SK-N-SH treated with all-trans-retinoic acid at 6 μM for 48 hours (cell line): ENCODE measurements at regions not wholly inside any gene's neighbourhood (a gene's known extent, or its start where the extent isn't known, plus 50 kb on each side); places are given as distances from the start of the nearest gene placed in this dataset.

Experiments used
- ESRRG ChIP-seq: fragments of 250-450 bp; sonication (Bioruptor Pico); IDR thresholded peaks from 2 replicates; pipeline ENCODE4 v1.6.1; 2021; ENCODE audit warnings: mild to moderate bottlenecking
- PATZ1 ChIP-seq: fragments of 250-450 bp; sonication (Bioruptor Pico); IDR thresholded peaks from 2 replicates; pipeline ENCODE4 v1.8.0; 2020; ENCODE audit warnings: mild to moderate bottlenecking, moderate library complexity, borderline replicate concordance
- RARB ChIP-seq: fragments of 250-450 bp; sonication (Bioruptor Pico); IDR thresholded peaks from 2 replicates; pipeline ENCODE4 v1.8.0; 2021; ENCODE audit warnings: mild to moderate bottlenecking, moderate library complexity
- TCF4 ChIP-seq: fragments of 250-450 bp; sonication (Bioruptor Pico); IDR thresholded peaks from 2 replicates; pipeline ENCODE4 v1.8.0; 2021; ENCODE audit warnings: mild to moderate bottlenecking, moderate library complexity, borderline replicate concordance
- ZFP3 ChIP-seq: fragments of 250-450 bp; sonication (Bioruptor Pico); IDR thresholded peaks from 2 replicates; pipeline ENCODE4 v1.5.0; 2020; ENCODE audit warnings: mild to moderate bottlenecking, moderate library complexity
- ZNF70 ChIP-seq: fragments of 450-650 bp; formaldehyde crosslinking; IDR thresholded peaks from 2 replicates; pipeline ENCODE4 v1.5.0; 2020; ENCODE audit warnings: mild to moderate bottlenecking, moderate library complexity
- TF ChIP-seq, protein P1 (sequence below): fragments of 250-450 bp; sonication (Bioruptor Pico); IDR thresholded peaks from 2 replicates; pipeline ENCODE4 v1.5.1; 2021; ENCODE audit warnings: mild to moderate bottlenecking, moderate library complexity

DNA sequence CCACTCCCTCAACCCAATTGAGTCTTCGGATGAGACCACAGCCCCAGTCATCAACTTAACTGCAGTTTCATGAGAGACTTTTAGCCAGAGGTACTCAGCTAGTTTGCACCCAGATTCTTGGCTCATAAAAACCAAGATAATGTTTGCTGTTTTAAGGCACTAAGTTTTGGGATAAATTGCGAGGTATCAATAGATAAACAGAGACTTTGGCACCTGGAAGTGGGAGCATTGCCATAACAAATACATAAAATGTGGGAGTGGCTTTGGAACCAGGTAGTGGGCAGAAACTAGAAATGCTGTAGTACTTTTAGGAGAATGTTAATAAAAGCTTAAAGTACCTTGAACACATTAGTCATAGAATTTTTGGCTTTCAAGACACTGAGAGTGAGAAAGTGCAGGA lies 439.8 kb downstream of the SH3GL2 start:
- TF ChIP-seq ESRRG (CRISPR knock-in tag) (no peak), PATZ1 (no peak), RARB (CRISPR knock-in tag) (no peak), ZFP3 (CRISPR knock-in tag) (no peak), ZNF70 (CRISPR knock-in tag) (no peak), TCF4 (CRISPR knock-in tag) (no peak)
- TF ChIP-seq, protein P1, sequence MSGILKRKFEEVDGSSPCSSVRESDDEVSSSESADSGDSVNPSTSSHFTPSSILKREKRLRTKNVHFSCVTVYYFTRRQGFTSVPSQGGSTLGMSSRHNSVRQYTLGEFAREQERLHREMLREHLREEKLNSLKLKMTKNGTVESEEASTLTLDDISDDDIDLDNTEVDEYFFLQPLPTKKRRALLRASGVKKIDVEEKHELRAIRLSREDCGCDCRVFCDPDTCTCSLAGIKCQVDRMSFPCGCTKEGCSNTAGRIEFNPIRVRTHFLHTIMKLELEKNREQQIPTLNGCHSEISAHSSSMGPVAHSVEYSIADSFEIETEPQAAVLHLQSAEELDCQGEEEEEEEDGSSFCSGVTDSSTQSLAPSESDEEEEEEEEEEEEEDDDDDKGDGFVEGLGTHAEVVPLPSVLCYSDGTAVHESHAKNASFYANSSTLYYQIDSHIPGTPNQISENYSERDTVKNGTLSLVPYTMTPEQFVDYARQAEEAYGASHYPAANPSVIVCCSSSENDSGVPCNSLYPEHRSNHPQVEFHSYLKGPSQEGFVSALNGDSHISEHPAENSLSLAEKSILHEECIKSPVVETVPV (CRISPR knock-in tag): no peak
